ENCODE measurements at regions not wholly inside any gene's neighbourhood (a gene's known extent, or its start where the extent isn't known, plus 50 kb on each side); places are given as distances from the start of the nearest gene placed in this dataset.

DNA sequence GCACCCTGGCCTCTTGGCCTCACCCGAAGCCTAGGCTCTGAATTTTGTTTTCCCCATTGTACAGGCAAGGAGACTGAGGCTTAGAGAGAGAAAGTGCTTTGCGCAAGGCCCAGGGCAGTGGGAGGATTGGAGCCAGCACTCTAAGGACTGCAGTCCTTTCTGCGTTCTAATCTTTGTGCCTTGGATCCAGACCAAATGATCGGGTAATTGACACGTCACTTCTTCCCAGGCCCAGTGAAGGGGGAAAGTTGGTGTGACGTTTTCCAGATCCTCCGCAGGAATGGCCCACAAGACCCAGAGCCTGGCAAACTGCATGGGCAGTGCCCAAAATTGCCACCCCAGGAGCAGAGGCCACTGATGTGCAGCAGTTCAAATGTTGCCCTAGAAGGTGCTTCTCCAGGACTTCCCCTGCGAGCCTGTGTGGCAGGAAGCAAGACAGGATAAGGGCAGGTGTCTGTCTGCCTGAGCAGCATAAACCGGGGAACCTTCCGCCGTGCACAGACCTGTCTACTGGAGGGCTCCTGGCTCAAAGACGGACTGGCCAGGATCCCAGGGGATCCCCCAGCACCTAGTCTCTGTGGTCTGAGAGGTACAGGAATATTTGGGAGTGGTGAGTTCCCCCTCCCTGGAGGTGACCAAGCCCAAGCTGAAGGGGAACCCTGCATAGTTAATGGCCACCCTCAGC lies 194.5 kb upstream of the TLE3 start:
- DNase-seq (ENCODE audit: extremely low read depth in 1 of 4, low spot score in 3 of 4) (no peak), ATAC-seq (no peak), FAIRE-seq (no peak)
- ChIA-PET CTCF (ENCODE audit: low intra/inter-chr PET ratio) (no interaction called here), POLR2A (no interaction called here)
- intact Hi-C loops (cut with micrococcal nuclease) = no loop called here
- H3K4me2 ChIP-seq (ENCODE audit: insufficient read depth, low read length) = no peak overlapping the region
- H3K27ac ChIP-seq (ENCODE audit: extremely low read depth, low read depth, low read length) = no peak overlapping the region
- H3K4me3 ChIP-seq = no peak overlapping the region
- no peaks in the 10 kb centered on the region for H3K36me3 ChIP-seq (ENCODE audit: control insufficient read depth, insufficient read depth, low read length)
- no peaks in the 10 kb centered on the region for H3K79me2 ChIP-seq (ENCODE audit: control insufficient read depth, insufficient read depth, low read length)
- H3K9me3 ChIP-seq (replicated peaks; ENCODE audit: control insufficient read depth, insufficient read depth, low read depth, low read length) = no peaks in the 10 kb centered on the region
- H3K9ac ChIP-seq (ENCODE audit: insufficient read depth in 1 of 2, low read depth in 2 of 2, low read length in 2 of 2) = no peak overlapping the region
- TF ChIP-seq MECOM (CRISPR knock-in tag; IDR thresholded peaks at IDR 0.05) = no peak
- no peak for TF ChIP-seq TCF7 (IDR thresholded peaks at IDR 0.05; ENCODE audit: borderline replicate concordance)
- TF ChIP-seq MCM7 (IDR thresholded peaks at IDR 0.05) = no peak
- TF ChIP-seq NFE2 (IDR thresholded peaks at IDR 0.05; ENCODE audit: low read depth) = no peak
- H3K4me1 ChIP-seq (replicated peaks in 1 of 2; ENCODE audit: control insufficient read depth in 2 of 2, insufficient read depth in 2 of 2, low read length in 2 of 2) = no peaks in the 10 kb centered on the region
- in situ Hi-C loops (cut with MboI) = no loop called here
- WGBS (ENCODE audit: insufficient coverage, low coverage, missing lambda C conversion rate) = 2% methylated on average over 12 of the region's 12 CpGs
- BruUV-seq (replicated peaks) = no TSS peak
- no peaks in the 10 kb centered on the region for H3K9me1 ChIP-seq (ENCODE audit: control insufficient read depth, insufficient read depth, low read length)
- H2AFZ ChIP-seq (ENCODE audit: low read depth, low read length) = no peak overlapping the region
- peaks cover 5 to 51% of the 10 kb centered on the region in 2 experiments; a peak in 3 of 5 replicates for H3K27me3 ChIP-seq (ENCODE audit: control insufficient read depth in 2 of 2, insufficient read depth in 2 of 2, low read length in 2 of 2)
- H4K20me1 ChIP-seq (replicated peaks; ENCODE audit: control insufficient read depth, insufficient read depth, low read length) = no peaks in the 10 kb centered on the region

DNA sequence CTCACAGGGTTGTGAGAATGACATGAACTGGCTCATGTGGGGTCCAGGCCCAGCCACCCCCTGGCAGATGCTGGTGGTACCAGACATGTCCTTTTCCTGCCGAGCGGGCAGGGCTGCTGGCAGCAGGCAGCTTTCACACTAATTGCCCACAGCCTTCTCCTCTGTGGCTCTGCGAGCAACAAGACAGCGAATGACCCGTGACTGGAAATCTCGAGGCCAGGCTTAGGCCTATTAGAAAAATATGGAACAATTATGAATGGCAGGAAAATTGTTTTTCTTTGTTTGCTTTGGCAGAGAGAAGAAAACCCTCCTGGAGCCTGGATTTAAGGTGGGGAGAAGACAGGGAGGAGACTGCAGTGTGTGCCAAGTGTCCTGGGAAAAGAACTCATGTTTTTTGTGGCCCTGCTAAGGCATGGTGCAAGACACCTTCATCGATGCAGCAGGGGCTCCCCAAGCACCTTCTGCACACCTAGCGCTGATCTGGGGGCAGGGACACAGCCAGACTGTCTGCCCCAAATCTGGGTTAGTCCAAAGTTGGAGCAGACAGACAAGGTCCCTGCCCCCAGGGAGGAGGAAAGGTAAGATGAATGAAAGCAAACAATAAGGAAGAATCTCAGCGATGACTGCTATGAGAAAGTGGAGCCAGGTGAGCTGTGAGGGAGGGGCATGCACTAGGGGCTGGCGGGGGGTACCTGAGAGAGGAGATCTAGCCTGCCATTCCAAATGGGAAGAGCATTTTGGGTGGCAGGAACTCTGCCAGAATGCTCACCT lies 193.8 kb upstream of the TLE3 start:
- H3K4me3 ChIP-seq = no peak overlapping the region
- ATAC-seq = no peak
- H2AFZ ChIP-seq (ENCODE audit: low read depth, low read length) = no peak overlapping the region
- BruUV-seq (replicated peaks) = no TSS peak
- DNase-seq (ENCODE audit: extremely low read depth in 1 of 4, low spot score in 3 of 4) = no peak
- H3K9ac ChIP-seq (ENCODE audit: insufficient read depth in 1 of 2, low read depth in 2 of 2, low read length in 2 of 2) = no peak overlapping the region
- no peaks in the 10 kb centered on the region for H4K20me1 ChIP-seq (replicated peaks; ENCODE audit: control insufficient read depth, insufficient read depth, low read length)
- H3K4me2 ChIP-seq (ENCODE audit: insufficient read depth, low read length) = no peak overlapping the region
- no peaks in the 10 kb centered on the region for H3K36me3 ChIP-seq (ENCODE audit: control insufficient read depth, insufficient read depth, low read length)
- H3K27ac ChIP-seq (ENCODE audit: extremely low read depth, low read depth, low read length) = no peak overlapping the region
- no peaks in the 10 kb centered on the region for H3K4me1 ChIP-seq (replicated peaks in 1 of 2; ENCODE audit: control insufficient read depth in 2 of 2, insufficient read depth in 2 of 2, low read length in 2 of 2)
- no peak for FAIRE-seq
- H3K27me3 ChIP-seq (ENCODE audit: control insufficient read depth in 2 of 2, insufficient read depth in 2 of 2, low read length in 2 of 2) = peaks cover 5 to 51% of the 10 kb centered on the region in 2 experiments; a peak in 3 of 5 replicates
- in situ Hi-C loops (cut with MboI) = no loop called here
- POLR2A ChIA-PET = no interaction called here
- no peaks in the 10 kb centered on the region for H3K79me2 ChIP-seq (ENCODE audit: control insufficient read depth, insufficient read depth, low read length)
- intact Hi-C loops (cut with micrococcal nuclease) = no loop called here
- no peaks in the 10 kb centered on the region for H3K9me1 ChIP-seq (ENCODE audit: control insufficient read depth, insufficient read depth, low read length)
- WGBS (ENCODE audit: insufficient coverage, low coverage, missing lambda C conversion rate) = 0% methylated on average over 10 of the region's 10 CpGs
- CTCF ChIA-PET (ENCODE audit: low intra/inter-chr PET ratio) = no interaction called here
- H3K9me3 ChIP-seq (replicated peaks; ENCODE audit: control insufficient read depth, insufficient read depth, low read depth, low read length) = no peaks in the 10 kb centered on the region
- TF ChIP-seq ZNF586 (CRISPR knock-in tag; conservative IDR thresholded peaks at IDR 0.05) (no peak), ZNF77 (CRISPR knock-in tag; IDR thresholded peaks at IDR 0.05) (no peak)
- TF ChIP-seq, protein P1, sequence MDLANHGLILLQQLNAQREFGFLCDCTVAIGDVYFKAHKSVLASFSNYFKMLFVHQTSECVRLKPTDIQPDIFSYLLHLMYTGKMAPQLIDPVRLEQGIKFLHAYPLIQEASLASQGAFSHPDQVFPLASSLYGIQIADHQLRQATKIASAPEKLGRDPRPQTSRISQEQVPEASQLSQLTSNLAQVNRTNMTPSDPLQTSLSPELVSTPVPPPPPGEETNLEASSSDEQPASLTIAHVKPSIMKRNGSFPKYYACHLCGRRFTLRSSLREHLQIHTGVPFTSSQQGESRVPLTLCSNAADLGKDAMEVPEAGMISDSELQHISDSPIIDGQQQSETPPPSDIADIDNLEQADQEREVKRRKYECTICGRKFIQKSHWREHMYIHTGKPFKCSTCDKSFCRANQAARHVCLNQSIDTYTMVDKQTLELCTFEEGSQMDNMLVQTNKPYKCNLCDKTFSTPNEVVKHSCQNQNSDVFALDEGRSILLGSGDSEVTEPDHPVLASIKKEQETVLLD (IDR thresholded peaks at IDR 0.05) = no peak
- TF ChIP-seq, protein P2, sequence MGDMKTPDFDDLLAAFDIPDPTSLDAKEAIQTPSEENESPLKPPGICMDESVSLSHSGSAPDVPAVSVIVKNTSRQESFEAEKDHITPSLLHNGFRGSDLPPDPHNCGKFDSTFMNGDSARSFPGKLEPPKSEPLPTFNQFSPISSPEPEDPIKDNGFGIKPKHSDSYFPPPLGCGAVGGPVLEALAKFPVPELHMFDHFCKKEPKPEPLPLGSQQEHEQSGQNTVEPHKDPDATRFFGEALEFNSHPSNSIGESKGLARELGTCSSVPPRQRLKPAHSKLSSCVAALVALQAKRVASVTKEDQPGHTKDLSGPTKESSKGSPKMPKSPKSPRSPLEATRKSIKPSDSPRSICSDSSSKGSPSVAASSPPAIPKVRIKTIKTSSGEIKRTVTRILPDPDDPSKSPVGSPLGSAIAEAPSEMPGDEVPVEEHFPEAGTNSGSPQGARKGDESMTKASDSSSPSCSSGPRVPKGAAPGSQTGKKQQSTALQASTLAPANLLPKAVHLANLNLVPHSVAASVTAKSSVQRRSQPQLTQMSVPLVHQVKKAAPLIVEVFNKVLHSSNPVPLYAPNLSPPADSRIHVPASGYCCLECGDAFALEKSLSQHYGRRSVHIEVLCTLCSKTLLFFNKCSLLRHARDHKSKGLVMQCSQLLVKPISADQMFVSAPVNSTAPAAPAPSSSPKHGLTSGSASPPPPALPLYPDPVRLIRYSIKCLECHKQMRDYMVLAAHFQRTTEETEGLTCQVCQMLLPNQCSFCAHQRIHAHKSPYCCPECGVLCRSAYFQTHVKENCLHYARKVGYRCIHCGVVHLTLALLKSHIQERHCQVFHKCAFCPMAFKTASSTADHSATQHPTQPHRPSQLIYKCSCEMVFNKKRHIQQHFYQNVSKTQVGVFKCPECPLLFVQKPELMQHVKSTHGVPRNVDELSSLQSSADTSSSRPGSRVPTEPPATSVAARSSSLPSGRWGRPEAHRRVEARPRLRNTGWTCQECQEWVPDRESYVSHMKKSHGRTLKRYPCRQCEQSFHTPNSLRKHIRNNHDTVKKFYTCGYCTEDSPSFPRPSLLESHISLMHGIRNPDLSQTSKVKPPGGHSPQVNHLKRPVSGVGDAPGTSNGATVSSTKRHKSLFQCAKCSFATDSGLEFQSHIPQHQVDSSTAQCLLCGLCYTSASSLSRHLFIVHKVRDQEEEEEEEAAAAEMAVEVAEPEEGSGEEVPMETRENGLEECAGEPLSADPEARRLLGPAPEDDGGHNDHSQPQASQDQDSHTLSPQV (IDR thresholded peaks at IDR 0.05) = no peak
